CD4-positive, alpha-beta T cell treated with Interleukin-2 at 100 ng/mL for 4 hours (primary cell): ENCODE measurements at regions not wholly inside any gene's neighbourhood (a gene's known extent, or its start where the extent isn't known, plus 50 kb on each side); places are given as distances from the start of the nearest gene placed in this dataset.
A peak's percentile ranks its signal among the peaks of the same experiment; 100 is the strongest.

ENCODE experiments used
- DNase-seq: peaks from one replicate; pipeline ENCODE4 v3.0.0-alpha.2; 2020; ENCODE audit warnings: low spot score

- peak; percentile 10 for DNase-seq
Observed at GRCh38 chrX:20320461-20321159, 53.9 kb upstream of the RPS6KA3 start.

GRCh38 chrX:20319054-20319453, 52.3 kb upstream of the RPS6KA3 start:
- no peak for DNase-seq

- no peak for DNase-seq
Observed at GRCh38 chrX:20317873-20318272, 51.2 kb upstream of the RPS6KA3 start.
